GM12873 (cell line): ENCODE measurements at regions not wholly inside any gene's neighbourhood (a gene's known extent, or its start where the extent isn't known, plus 50 kb on each side); places are given as distances from the start of the nearest gene placed in this dataset.

ENCODE experiments used
- TF ChIP-seq, protein P1 (sequence below): IDR thresholded peaks from 2 replicates; pipeline ENCODE4 v1.5.1; 2012; ENCODE audit warnings: low read depth, mild to moderate bottlenecking, moderate library complexity, low read length, control low read depth; ENCODE audit not compliant: insufficient read depth; ENCODE audit errors: missing control alignments

DNA sequence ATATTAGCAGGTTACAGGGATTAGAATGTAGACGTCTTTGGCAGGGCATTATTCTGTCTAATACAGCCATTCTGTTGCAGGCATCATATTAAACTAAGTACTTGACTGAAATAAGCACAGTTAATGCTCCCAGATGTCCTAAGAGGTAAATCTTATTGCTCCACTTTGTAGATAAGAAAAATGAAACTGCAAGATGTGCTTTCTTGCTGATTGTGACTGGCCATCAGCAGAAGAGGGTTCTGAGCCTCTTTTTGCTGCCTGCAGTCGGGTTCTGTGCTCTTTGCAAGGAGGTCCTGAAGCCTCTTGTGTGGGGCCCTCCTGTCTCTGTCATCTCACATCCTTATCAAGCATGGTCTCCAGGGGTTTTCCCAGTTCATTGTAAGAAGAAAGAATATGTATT, 167.1 kb downstream of the KCNJ2 start:
- TF ChIP-seq, protein P1, sequence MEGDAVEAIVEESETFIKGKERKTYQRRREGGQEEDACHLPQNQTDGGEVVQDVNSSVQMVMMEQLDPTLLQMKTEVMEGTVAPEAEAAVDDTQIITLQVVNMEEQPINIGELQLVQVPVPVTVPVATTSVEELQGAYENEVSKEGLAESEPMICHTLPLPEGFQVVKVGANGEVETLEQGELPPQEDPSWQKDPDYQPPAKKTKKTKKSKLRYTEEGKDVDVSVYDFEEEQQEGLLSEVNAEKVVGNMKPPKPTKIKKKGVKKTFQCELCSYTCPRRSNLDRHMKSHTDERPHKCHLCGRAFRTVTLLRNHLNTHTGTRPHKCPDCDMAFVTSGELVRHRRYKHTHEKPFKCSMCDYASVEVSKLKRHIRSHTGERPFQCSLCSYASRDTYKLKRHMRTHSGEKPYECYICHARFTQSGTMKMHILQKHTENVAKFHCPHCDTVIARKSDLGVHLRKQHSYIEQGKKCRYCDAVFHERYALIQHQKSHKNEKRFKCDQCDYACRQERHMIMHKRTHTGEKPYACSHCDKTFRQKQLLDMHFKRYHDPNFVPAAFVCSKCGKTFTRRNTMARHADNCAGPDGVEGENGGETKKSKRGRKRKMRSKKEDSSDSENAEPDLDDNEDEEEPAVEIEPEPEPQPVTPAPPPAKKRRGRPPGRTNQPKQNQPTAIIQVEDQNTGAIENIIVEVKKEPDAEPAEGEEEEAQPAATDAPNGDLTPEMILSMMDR = no peak

DNA sequence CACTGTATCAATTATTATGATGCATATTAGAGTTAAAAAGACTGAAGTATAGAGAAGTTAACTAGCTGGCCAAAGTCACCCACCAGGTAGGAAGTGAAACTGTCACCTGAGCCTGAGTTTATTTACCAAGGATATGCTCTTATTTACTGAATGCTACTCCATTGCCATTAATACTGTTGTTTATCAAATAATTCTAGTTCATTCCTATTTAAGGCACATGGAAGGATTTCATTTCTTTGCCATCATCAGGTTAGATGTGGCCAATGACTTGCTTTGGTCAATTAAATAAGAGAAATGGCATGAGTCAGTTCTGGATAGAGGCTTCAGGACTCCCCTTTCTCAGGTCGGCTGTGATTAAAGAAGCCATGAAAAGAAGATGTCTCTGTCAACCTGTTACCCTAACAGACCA, 169.6 kb downstream of the KCNJ2 start:
- TF ChIP-seq, protein P1 = no peak

DNA sequence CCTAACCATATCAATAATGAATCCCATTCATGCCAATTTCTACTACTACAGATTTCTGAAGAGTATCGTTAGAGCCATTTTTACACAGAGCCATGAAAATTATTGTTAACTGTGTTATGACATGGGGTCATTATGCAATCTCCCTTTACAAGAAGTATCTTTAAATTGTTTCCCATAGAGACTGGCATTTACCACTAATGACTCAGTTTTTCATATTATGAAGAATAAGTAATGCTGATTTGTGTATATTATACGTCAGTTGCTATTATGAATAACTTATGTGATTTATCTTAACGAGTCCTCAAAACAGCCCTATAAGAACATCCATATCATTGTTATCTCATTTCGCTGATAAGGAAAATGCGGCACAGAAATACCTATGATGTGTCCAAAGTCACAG, 173.8 kb downstream of the KCNJ2 start:
- TF ChIP-seq, protein P1 = no peak

DNA sequence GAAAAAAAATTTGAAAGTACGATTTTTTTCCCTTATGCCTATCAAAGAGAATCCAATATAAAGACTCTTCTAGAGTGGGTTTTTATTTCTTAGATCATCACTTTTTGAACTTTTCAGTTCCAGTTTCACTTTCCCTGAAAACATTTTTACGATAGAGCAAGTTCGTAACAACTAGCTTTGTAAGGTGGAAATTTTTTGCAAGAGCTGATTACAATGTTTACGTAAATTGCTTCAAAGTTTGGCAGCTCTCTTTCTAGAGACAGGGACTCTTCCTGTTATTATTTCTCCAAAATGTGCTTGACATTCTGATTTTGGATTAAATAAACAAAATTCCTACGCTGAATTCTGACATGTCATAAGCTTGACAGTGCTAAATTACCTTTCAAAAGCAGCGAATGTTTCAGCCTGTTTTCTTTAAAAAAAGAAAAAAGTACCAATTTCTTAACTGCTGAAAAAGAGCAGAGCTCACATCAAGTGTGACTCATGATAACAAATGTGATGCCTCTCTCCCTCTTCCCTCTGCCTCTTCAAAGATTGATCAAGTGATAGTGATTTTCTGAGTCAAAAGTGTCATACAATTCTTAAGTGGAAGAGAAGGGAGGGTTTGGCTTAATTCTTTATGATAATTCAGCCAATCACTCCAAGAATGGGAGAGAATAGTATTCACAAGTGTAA, 175.2 kb downstream of the KCNJ2 start:
- TF ChIP-seq, protein P1 = no peak

DNA sequence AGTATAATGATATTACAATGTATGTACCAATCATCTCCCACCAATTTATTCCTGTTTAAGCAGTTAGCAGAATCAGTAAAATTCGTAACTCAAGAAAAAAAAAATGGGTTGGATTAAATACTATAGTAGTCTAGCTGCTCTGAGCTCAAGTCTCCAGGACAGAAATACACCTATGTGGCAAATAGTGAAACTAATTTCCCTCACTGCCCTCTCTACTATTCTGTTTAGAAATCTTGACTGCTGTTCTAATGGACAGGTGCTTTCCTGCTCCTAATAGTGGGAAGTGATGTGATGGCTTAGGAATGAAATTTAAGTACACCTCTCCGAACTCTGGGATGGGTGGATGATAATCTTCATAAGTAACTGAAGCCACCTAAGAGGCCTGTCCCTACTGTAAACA, 175.7 kb downstream of the KCNJ2 start:
- TF ChIP-seq, protein P1 = no peak

DNA sequence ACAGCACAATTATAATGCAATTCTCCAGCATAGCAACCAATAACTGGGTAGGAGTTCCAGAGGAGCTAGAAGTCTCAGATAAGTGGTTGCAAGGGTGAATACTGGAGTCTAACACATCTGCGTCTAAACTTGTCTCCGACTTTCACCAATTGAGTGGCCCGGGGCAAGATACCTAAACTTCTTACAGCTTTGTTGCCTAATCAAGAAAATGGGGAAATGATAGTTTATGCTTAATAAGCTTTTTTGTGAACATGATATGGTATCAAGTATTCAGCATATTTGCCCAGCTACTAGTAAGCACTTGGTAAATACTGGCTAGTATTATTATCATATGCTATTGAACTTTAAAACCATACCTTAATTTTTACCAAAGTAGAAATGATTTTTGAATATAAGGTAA, 183.5 kb downstream of the KCNJ2 start:
- TF ChIP-seq, protein P1 = no peak

DNA sequence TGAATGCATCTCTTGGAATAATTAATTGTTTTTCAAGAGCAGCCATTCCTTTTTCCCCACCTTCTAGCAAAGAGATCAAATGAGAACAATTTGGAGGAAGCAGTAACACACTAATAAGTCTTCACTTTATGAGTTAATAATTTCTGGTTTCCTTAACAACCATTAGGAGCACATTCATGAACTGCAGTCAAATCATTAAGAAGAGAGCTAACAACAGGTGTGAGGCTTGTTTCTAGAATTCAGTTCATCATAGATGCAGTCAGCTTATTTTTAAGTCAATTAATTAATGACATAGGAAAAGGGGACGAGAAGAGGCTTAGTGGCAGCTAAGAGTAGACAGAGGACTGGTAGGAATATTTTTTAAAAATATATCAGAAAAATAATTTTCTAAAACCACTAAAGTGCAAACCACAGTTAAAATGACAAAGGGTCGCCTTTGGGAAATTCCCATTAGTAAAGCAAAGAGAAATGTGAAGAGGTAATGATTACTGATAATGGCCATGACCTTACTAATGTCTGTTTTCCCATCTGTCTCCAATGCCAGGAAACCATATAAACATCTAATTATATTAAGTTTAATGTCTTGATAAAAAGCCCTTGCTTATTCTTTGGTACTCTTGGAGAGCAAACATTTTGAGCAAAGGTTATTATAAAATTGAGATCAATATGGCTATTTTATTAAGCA, 184.2 kb downstream of the KCNJ2 start:
- TF ChIP-seq, protein P1 = no peak
